ENCODE measurements at regions not wholly inside any gene's neighbourhood (a gene's known extent, or its start where the extent isn't known, plus 50 kb on each side); places are given as distances from the start of the nearest gene placed in this dataset.

DNA sequence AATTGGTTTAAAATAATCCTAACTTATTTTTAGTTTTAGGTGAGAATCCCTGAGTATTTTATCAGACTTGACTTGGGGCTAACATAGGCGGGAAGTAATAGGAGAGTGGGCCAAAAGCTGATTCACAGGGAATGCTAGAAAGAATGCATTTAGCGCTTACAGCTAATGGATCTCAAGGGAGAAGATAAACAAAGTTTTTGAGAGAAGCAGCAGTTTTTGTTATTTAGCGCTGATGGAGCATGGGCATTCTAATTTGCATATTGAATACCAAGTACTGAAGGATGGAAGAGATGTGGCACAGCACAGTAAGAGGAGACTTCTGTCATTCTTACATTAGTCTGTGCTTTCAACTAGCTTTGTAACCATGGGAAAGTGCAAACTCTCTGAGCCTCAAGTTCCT is 436.0 kb upstream of the FBXO33 start:
- no peak for DNase-seq (ENCODE audit: low spot score)

DNA sequence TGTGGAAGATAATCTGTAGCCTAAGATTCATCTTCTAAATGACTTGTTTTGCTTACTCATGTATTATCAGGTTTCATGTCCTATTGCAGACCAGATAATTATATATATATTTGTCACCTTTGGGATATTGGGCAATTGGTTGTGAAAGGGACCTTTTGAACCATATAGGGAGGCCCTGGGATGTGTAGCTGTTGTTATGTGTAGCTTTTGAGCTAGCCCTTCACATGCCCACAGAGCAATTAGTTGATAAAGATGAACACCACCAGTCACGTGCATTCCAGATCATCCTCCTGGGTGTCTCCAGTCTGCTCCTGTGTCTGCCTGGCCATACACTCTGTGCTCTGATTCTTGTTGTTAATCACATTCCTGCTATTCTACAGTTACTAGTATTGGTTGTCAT is 431.2 kb upstream of the FBXO33 start:
- no peak for DNase-seq (ENCODE audit: low spot score)

DNA sequence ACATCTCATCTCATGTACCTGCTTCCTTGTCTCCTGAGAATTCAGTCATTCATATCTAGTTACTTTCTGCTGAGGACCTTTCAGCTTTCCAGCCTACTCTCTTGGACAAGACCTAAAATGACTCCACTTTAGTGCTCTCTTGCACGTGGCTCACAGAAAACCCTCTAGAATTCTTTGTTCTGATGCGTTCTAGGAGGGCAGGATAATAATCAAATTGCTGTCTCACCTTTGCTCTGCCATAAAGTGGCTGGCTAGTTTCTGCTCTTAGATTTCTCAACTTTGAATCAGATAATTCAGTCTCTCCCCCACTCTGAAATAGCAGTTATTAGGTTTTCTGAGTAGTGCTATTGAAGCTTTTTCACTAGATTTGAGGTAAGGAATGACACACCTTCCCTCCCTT is 429.5 kb upstream of the FBXO33 start:
- no peak for DNase-seq (ENCODE audit: low spot score)

DNA sequence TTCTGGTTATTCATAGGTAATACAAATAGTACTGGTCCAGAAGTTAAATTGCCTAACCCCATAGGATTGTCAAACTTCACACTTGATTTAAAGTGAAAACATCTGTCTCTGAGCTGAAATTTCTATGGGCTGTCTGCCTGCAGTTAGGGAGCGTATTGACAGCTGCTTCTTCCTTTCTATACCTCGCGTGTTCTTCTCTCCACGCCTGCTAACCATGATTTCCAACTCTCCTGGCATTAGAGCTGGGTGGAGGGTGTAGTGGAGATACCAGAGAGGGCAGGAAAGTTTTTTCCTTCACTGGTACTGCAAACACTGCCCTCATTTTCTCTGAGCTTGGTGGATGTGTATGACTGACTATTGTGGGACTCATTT is 429.0 kb upstream of the FBXO33 start:
- no peak for DNase-seq (ENCODE audit: low spot score)

DNA sequence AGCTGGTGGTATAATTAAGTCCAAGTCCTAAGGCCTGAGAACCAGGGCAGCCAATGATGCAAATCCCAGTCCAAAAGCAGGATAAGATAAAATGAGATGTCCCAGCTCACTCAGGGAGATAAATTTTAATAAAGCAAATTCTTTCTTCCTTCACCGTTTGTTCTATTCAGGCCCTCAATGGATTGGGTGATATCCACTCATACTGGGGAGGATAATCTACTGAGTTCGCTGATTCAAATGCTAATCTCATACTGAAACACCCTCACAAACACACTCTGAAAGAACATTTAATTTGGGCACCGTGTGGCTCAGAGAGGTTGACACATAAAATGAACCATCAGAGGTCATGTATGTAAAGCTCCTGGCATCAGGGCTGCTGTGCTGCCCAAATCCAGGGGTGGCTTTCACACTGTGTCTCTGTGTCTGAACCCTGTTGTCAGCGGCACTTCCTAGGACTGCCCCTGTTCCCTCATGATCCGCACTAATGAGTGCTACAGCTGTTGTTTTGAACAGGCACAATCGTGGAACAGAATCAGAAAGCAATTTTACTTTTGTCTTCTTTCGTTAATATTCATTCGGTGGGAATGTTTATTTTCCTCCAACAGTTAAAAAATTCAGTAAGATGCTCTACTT is 428.5 kb upstream of the FBXO33 start:
- DNase-seq (ENCODE audit: low spot score), result no peak

DNA sequence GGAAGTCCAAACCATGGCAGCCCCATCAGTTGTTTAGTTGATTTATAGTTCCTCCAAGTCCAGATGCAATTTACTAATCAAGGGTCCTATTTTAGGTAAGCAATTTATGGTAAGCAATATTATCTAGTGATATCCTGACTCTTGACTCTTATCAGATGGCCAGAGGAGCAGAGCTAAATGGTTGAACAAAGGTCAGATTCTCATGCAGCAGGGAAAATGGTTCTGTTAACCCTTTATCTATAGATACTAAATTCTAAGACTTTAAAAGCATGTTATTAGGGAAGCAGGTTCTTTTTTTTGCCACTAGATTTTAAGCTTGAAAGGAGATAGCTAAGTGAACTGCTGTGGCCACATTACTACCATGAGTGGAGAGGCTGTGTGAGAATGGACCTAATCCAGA is 427.1 kb upstream of the FBXO33 start:
- no peak for DNase-seq (ENCODE audit: low spot score)

DNA sequence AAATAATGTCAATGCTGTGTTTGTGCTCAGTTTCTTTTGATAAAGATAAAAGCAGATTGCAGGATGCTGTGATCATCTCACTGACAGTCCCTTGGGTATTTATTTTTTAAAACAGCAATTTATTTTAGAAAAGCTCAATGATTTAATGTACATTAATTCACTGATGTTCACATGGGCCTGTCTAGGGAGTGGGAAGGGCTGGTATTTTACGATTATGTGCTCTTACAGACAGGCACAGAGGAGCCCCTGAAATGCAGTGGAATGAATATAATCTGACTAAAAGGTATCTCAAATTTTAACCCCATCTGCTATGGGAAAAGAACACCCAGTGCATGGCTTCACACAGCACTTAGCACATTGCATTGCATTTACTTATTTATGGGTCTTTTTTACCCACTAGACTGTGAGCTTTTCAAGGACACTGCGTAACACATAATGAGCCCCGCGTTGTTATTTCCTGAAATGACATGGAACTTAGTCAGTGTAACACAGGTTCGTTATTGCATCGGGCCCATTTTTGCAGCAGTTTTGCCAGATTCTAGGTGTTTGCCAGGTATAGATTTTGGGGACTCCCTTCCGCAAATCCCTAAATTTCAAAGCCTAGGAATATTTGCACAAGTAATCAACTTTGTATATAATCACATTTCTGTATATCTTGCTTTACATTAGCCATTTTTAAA is 425.3 kb upstream of the FBXO33 start:
- no peak for DNase-seq (ENCODE audit: low spot score)

DNA sequence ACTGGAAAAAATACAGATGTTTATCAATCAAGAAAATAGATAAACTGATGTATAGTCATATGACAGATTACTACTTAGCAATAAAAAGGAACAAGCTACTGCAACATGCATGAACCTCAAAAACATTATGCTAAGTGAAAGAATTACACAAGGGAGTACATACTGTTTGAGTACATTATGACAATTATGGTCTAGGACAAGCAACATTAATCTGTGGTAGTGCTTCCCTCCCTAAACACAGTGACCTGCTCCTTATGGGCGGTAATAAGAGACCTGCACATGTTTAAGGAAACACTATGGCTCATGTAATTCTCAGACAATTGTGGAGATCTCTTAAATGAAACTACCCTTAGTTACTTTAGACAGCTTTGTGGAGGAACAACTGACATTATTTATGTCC is 421.2 kb upstream of the FBXO33 start:
- DNase-seq (ENCODE audit: low spot score), result no peak

DNA sequence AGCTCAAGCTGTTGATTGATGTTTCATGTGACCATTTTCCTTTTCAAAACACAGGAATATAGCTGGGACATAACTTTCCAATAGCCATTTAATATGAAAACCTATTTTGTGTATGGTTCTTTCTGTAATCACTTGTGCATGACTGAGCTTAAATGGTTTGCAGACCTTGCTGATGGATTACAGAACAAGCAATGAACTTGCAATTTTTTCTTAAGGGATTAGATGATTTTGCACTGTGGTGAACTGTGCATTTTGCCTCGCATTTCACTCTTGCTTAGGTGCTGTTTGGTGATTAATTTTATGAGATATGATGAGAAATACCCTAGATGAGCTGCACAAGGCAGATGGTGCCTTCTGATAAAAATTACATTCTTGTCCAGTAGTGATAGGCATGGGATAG is 419.0 kb upstream of the FBXO33 start:
- DNase-seq (ENCODE audit: low spot score), result no peak

DNA sequence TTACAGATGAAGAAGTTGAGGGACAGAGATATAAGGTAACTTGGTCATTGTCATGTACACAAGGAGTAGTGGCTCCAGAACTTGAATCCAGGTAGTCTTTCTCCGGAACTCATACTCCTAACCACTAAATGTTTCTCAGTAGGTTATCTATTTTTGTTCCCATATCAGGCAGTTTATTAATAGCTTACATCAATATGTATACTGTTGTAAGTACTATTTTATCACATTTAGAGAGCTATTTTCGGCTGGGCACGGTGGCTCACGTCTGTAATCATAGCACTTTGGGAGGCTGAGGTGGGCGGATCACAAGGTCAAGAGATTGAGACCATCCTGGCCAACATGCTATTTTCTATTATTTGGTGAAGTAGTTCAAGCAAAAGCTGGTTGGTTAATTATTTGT is 415.6 kb upstream of the FBXO33 start:
- no peak for DNase-seq (ENCODE audit: low spot score)

DNA sequence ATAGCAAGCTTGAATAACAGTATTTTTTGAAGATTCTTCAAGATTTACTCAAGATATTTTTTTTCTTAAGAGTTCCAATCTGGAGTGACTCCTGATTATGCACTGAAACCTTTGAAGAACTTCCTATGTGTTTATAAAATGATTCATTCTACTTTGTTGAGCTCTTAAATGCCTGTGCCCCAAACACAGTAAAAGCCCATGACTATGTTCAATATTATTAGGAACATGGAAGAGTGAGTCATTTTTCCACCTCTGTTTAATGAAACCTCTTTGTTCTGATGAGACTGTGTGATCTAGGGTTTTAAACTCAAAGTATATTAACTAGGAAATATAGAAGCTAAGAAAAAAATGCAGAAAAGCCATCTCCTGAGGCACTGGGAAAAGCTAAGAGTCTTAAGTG is 415.0 kb upstream of the FBXO33 start:
- no peak for DNase-seq (ENCODE audit: low spot score)

DNA sequence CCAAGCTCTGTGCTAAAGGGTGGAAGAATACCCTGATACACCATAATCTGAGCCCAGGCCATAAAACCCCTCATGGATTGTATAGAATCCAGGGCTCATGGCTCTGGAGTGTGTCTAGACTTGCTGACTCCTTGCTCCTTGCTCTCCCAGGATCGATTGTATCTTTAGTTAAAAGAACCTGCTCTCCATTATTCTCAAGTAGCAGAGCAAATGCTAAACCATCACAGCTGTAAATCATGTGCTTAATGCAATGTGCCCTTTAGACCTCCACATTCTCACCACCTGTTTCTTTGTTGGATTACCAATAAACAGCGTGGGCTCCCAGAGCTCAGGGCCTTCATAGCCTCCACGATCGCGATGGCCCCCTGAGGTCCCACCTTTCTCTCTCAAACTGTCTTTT is 411.6 kb upstream of the FBXO33 start:
- DNase-seq (ENCODE audit: low spot score), result no peak

DNA sequence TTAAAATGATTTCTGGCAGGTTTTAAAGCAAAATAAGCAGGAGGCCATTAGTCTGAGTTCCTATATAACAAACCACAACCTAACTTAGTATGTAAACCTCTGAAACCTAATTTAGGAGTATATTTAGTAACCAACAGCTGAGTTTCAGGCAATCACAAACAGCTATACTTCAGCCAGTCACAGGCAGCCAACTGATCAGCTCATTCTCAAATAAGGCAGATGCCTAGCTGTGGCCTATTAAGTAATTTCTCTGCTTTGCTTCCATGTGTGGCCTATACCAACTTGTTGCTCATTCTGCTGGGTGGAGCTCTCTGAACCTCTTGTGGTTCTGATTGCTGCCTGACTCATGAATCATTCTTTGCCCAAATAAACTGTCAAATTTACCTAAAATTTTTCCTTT is 408.9 kb upstream of the FBXO33 start:
- DNase-seq (ENCODE audit: low spot score), result no peak

DNA sequence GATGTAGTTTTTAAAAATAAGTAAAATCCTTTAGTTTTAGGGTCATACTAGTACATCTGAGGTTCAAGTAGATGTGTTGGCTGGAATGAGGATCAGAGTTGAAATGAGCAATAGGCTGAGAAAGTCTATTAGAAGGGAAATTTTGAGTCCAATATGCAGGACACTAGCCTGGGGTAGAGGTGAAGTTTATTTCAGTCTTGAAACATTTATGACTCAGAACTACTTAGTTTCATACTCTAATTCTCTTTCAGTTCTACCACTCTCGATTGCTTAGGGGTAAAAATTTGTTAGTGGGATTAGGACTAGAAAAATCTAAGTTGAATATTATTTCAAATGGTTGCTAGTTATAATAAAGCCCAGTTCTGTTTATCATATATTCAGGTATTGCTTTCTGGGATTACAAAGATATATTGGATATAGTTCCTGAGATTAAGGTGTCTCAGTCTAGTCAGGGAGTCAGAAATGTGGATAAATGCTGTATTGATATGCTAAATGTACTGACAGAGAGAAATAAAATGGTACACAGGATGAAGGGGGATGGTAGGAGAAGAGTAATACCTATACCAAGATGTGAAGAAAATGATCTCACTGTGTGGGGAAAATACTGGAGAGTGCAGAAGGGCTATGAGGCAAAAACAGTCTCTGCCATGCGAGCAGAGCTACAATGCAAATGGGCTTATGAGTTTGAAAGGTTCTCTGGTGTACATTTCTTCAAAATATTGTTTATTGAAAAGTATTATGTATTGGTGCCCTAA is 395.8 kb upstream of the FBXO33 start:
- no peak for DNase-seq (ENCODE audit: low spot score)

DNA sequence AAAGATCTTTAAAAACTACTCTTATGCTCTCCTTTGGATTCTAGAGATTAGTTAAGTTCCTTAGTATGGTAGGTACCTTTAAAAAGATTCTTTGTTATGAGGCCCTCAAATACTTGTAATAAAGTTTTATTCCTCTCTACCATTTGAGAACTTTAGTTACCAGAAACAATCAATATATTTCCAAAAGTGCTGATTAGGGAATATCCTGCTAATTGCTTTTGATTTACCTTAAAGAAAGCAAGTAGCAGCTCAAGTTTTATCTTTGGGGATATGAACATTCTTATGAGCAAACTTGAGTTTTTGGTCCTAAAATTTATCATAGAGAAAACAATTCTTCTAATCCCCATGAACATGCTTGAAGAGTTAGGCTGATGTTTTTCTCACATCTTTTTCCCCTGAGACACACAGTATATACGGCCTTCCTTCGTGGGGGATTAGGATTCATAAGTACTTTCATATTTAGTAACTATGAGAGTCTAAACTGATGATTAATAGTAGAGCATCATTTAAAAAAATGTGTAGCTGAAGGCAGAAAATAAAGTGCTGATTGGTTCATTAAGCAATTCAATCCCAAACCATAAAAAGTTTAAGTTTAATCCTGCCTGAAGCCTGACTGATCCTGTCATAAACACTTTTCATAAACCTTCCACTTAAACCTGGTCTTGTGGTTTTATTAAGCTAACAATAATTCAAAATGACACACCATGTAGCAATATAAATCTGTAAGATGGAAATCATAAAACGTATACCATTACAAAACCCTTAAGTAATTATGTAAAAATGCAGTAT is 380.5 kb upstream of the FBXO33 start:
- DNase-seq (ENCODE audit: low spot score), result no peak

DNA sequence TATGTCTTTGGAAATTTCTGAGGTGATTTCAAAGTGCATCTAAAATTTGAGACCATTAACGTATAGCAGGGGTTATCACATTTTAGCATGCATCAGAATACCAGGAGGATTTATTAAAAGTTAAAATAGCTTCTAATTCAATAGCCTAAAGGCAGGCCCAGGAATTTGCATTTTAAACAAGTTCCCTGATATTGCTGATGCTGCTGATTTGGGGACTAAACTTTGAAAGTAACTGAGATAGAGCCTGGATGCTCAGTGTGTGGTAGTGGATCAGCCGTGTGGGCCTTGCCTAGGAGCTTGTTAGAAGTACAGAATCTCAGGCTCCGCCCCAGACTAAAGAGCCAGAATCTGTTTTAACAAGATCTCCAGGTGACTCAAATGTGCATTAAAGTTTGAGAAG is 375.0 kb upstream of the FBXO33 start:
- DNase-seq (ENCODE audit: low spot score), result no peak

DNA sequence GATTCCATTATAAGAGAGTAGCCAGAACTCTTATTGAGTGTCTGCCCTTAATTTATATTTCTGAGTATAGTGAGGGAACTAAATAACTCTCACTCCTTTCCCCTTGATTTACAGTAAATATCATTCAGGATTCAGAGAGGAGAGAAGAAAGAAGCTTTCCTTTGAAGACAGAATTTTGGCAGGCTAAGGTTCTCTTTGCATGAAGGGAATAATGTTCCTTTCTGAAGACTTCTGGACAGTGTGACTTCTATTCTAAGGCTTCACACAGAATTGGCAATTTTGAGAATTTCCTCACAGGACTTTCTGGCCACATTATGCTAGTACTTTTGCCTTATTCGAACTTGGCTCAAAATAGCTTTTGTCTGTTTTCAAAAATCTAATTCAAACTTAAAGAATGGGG is 352.2 kb upstream of the FBXO33 start:
- DNase-seq (ENCODE audit: low spot score), result no peak

DNA sequence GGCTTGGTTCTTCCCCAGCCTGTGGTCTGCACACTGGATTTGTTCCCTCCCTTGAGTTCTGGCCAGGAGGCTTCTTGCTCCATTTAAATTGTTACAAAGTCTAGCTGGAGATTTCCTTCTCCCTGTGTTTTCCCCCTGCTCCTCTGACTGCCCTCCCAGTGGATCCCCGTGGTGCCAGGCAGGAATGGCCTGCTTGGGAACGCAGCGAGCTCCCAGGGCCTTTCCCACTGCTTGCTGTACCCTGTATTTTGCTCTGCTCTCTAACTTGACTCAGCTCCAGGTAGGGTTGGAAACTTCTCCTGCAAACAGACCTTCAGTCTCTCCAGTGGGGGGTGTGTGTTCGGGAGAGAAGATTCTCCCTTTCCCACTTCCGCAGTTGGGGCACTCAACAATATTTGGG is 349.2 kb upstream of the FBXO33 start:
- DNase-seq (ENCODE audit: low spot score), result no peak

DNA sequence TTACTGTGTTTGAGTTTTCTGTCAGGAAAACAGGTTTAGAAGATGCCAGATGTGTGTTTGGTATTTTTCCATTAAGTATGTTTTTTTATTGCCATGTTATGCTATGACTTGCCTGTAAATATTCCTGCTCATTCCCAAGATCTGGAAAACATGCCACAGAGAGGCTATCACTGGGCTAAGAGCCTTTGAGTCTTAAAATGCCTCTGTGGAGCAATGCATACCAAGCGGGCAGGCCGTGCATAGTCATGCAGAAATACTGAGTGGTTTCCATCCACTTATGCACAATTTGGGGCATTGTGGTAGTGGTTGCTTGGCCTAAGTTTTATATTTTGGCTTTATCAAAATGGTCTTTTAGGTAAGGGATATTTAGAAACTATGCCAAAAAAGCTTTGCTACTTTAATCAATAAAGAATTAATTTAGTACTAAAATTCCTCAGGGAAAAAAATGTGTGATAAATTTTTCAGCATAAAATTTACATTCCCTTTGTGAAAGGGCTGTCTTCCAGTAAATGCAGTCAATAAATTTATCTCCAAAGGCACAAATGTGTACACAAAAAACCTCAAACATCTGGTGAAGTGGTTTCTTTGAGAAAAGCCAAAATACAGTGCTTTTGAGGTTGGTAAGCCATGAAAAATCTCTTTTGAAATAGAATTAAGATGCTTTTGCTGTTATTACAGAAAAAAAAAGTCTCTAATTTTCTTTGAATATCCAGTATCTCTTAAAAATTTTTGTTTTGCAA is 341.3 kb upstream of the FBXO33 start:
- DNase-seq (ENCODE audit: low spot score), result no peak

DNA sequence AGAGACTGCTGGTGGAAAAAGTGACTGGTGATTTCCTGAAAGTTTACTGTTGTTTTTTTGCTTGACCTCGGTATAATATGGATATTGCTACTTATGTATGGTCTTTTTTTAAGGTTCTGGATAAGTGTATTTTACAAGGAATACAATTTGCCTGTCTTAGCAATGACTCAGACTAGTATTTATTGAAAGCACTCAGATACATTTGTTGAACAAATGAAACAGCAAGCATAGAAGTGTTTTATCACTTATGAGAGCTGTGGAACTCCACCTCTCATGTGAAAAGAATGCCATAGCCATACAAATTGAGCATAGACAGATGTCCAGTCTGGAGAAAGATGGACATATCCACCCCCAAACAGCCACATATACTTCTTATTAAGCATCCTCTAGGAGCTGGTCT is 340.4 kb upstream of the FBXO33 start:
- DNase-seq (ENCODE audit: low spot score), result no peak

DNA sequence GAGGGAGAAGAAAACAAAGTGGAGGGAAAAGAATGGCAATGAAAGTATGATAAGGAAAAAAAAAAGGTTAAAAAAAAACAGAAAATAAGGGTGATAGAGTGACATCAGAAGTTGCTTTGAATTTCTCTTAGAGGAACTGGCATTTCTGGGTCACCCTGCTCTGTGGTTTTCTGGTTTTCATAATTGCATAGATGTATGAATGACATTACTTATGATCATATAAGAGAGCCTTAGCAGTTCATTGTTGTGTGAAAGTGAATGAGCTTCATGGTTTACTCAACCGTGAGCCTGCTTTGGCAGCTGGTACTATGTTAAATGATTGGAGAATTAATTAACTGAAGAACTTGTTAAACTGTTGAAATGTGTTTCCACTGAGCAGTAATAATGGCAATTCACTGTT is 336.4 kb upstream of the FBXO33 start:
- no peak for DNase-seq (ENCODE audit: low spot score)

DNA sequence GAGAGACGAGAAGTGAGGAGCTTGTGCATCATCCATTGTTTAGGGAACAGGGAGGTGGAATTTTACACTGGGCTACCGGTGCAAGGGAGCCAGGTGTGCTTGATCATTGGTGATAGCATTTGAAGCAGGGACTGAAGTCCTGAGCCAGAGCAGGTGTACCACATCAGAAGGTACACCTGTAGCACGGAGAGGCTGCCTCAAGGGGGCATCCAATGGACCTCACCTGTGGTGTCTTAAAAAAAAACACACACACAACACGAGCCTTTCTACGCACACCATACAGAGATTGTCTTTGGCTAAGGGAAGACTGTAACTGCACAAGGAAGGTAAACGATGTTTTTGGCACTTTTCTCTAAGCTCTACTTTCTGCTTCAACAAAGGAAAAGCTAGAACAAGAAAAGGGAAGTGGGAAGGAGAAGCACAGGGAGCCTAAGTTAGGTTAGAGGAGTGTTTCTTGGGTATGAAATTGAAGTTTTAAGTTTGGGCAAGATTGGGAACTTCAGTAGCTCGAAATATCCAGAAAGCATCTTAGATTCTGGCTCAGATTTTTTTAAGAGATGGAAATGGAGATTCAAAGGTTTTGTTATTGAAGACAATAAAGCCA is 334.3 kb upstream of the FBXO33 start:
- DNase-seq (ENCODE audit: low spot score), result no peak
